HG03196 (cell line): ENCODE measurements at regions not wholly inside any gene's neighbourhood (a gene's known extent, or its start where the extent isn't known, plus 50 kb on each side); places are given as distances from the start of the nearest gene placed in this dataset.
"Not testable (repeated sequence)": the region's sequence is repeated elsewhere in the genome, so short reads cannot be mapped to it uniquely, and the experiment has no call there.

Experiments
- ATAC-seq: cut with Tn5 transposase; IDR thresholded peaks from one replicate; pipeline ENCODE4 v1.9.1; 2021; ENCODE audit not compliant: unreplicated experiment

GRCh38 chr18:39326772-39327171, 1761.2 kb upstream of the CELF4 start:
- no peak for ATAC-seq

GRCh38 chr18:39325973-39326372, 1760.4 kb upstream of the CELF4 start:
- ATAC-seq: no peak

GRCh38 chr18:39319141-39319540, 1753.5 kb upstream of the CELF4 start:
- no peak for ATAC-seq

GRCh38 chr18:39318462-39318861, 1752.9 kb upstream of the CELF4 start:
- ATAC-seq: no peak

- ATAC-seq: no peak
Observed at GRCh38 chr18:39318008-39318407, 1752.4 kb upstream of the CELF4 start.

GRCh38 chr18:39314595-39314994, 1749.0 kb upstream of the CELF4 start:
- ATAC-seq: no peak

GRCh38 chr18:39313992-39314391, 1748.4 kb upstream of the CELF4 start:
- ATAC-seq: no peak

- no peak for ATAC-seq
Observed at GRCh38 chr18:39311111-39311712, 1745.6 kb upstream of the CELF4 start.

- ATAC-seq: not testable (repeated sequence)
Observed at GRCh38 chr18:39308931-39309521, 1743.4 kb upstream of the CELF4 start.

GRCh38 chr18:39305766-39306165, 1740.2 kb upstream of the CELF4 start:
- no peak for ATAC-seq

GRCh38 chr18:39302481-39302880, 1736.9 kb upstream of the CELF4 start:
- ATAC-seq: no peak

GRCh38 chr18:39299152-39299551, 1733.6 kb upstream of the CELF4 start:
- ATAC-seq: no peak

- no peak for ATAC-seq
Observed at GRCh38 chr18:39297225-39297624, 1731.6 kb upstream of the CELF4 start.

- ATAC-seq: no peak
Observed at GRCh38 chr18:39296293-39296888, 1730.8 kb upstream of the CELF4 start.

- no peak for ATAC-seq
Observed at GRCh38 chr18:39276764-39277163, 1711.2 kb upstream of the CELF4 start.

- ATAC-seq: no peak
Observed at GRCh38 chr18:39274535-39274934, 1708.9 kb upstream of the CELF4 start.

GRCh38 chr18:39272230-39272629, 1706.6 kb upstream of the CELF4 start:
- ATAC-seq: no peak

- no peak for ATAC-seq
Observed at GRCh38 chr18:39271654-39272053, 1706.1 kb upstream of the CELF4 start.

- no peak for ATAC-seq
Observed at GRCh38 chr18:39260565-39260964, 1695.0 kb upstream of the CELF4 start.

- ATAC-seq: no peak
Observed at GRCh38 chr18:39259736-39260135, 1694.1 kb upstream of the CELF4 start.

- ATAC-seq: no peak
Observed at GRCh38 chr18:39244242-39244641, 1678.6 kb upstream of the CELF4 start.

- no peak for ATAC-seq
Observed at GRCh38 chr18:39241534-39241933, 1675.9 kb upstream of the CELF4 start.
